Sigmoid colon (tissue), 4 donors: ENCODE measurements at regions not wholly inside any gene's neighbourhood (a gene's known extent, or its start where the extent isn't known, plus 50 kb on each side); places are given as distances from the start of the nearest gene placed in this dataset.

ENCODE experiments used
- CTCF ChIP-seq, 4 experiments: fragments of 450-650 bp in 3 of 4; fragments of 200-600 bp in 1 of 4; IDR thresholded peaks; one replicate each; pipeline ENCODE4 v1.5.1; 2016 to 2019; ENCODE audit warnings: antibody characterized with exemption in 4 of 4, mild to moderate bottlenecking in 3 of 4, moderate library complexity in 2 of 4
- EP300 ChIP-seq, 4 donors: sonication (generic); formaldehyde crosslinking; IDR thresholded peaks; one replicate each; pipeline ENCODE4 v1.6.1; 2017; ENCODE audit warnings: antibody characterized with exemption in 4 of 4
- POLR2A ChIP-seq, 2 donors: fragments of 450-650 bp; IDR thresholded peaks; one replicate each; pipeline ENCODE4 v1.6.1; 2016; ENCODE audit warnings: antibody characterized with exemption in 2 of 2, mild to moderate bottlenecking in 2 of 2, moderate library complexity in 2 of 2
- POLR2AphosphoS5 ChIP-seq, 4 donors: sonication (generic); formaldehyde crosslinking; IDR thresholded peaks; one replicate each; pipeline ENCODE4 v1.6.1; 2017; ENCODE audit warnings: antibody characterized with exemption in 4 of 4

DNA sequence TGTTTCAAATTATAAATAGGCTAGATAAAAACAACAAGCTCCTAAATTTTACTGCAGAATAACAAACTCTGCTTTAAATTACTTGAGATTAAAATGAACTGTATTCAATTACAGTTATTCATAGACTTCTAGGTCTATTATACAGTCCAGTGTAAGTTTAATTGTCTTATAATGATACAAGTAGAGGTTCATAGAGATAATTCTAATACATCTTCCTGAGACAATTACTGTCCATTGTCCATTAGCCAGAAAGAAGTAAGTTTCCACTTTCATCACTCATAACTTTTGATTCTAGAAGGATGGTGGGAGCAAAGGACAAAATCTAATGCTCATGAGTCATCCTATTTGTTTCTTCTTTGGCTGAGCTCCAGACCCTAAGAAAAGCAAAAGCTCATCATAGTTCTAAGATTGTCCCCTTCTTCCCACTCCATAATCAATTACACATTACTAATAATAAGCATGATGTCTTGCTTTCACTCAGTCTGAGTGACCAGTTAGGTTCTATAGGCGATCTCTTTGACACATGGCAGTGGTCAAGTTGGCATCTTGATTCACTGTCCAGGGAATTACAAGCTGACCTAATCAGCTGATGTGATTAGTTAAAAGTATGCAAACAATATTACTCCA, 502.5 kb upstream of the IZUMO3 start:
- TF ChIP-seq EP300 (IDR thresholded peaks at IDR 0.05) = no peak
- no peak for TF ChIP-seq CTCF (IDR thresholded peaks at IDR 0.05)
- TF ChIP-seq POLR2AphosphoS5 (IDR thresholded peaks at IDR 0.05) = no peak
- TF ChIP-seq POLR2A (IDR thresholded peaks at IDR 0.05) = no peak
